HepG2 (cell line): ENCODE measurements at regions not wholly inside any gene's neighbourhood (a gene's known extent, or its start where the extent isn't known, plus 50 kb on each side); places are given as distances from the start of the nearest gene placed in this dataset.

ENCODE experiments used
- AKAP8 ChIP-seq: sonication (generic); formaldehyde crosslinking; IDR thresholded peaks from 2 replicates; pipeline ENCODE4 v1.5.1; 2020; ENCODE audit warnings: mild to moderate bottlenecking, missing genetic modification reagents
- ELF1 ChIP-seq: sonication (generic); formaldehyde crosslinking; IDR thresholded peaks from 2 replicates; pipeline ENCODE4 v1.4.0; 2020; ENCODE audit warnings: missing genetic modification reagents
- HDAC1 ChIP-seq: sonication (generic); formaldehyde crosslinking; IDR thresholded peaks from 2 replicates; pipeline ENCODE4 v1.5.1; 2020; ENCODE audit warnings: mild to moderate bottlenecking, missing genetic modification reagents
- KDM2A ChIP-seq: sonication (generic); formaldehyde crosslinking; IDR thresholded peaks from 2 replicates; pipeline ENCODE4 v1.4.0; 2020; ENCODE audit warnings: low read depth, missing genetic modification reagents, borderline replicate concordance
- PITX1 ChIP-seq: sonication (generic); formaldehyde crosslinking; IDR thresholded peaks from 2 replicates; pipeline ENCODE4 v1.5.1; 2020; ENCODE audit warnings: mild to moderate bottlenecking, missing genetic modification reagents
- RXRA ChIP-seq: sonication (generic); formaldehyde crosslinking; IDR thresholded peaks from 2 replicates; pipeline ENCODE4 v1.5.1; 2020; ENCODE audit warnings: missing genetic modification reagents
- SP4 ChIP-seq: sonication (generic); formaldehyde crosslinking; IDR thresholded peaks from 2 replicates; pipeline ENCODE4 v1.8.1; 2023; ENCODE audit warnings: mild to moderate bottlenecking, missing genetic modification reagents
- ZBTB3 ChIP-seq: sonication (generic); formaldehyde crosslinking; IDR thresholded peaks from 2 replicates; pipeline ENCODE4 v1.4.0; 2020; ENCODE audit warnings: low read depth, mild to moderate bottlenecking, moderate library complexity, missing genetic modification reagents, borderline replicate concordance
- ZIK1 ChIP-seq: sonication (generic); formaldehyde crosslinking; IDR thresholded peaks from 2 replicates; pipeline ENCODE4 v1.5.0; 2020; ENCODE audit warnings: mild to moderate bottlenecking, low read depth, missing genetic modification reagents, borderline replicate concordance
- ZMYM2 ChIP-seq: sonication (generic); formaldehyde crosslinking; IDR thresholded peaks from 2 replicates; pipeline ENCODE4 v1.8.0; 2022; ENCODE audit warnings: mild to moderate bottlenecking, missing genetic modification reagents
- ZNF121 ChIP-seq: sonication (generic); formaldehyde crosslinking; IDR thresholded peaks from 2 replicates; pipeline ENCODE4 v1.5.0; 2020; ENCODE audit warnings: mild to moderate bottlenecking, missing genetic modification reagents
- ZNF317 ChIP-seq: sonication (generic); formaldehyde crosslinking; IDR thresholded peaks from 2 replicates; pipeline ENCODE4 v1.5.0; 2020; ENCODE audit warnings: mild to moderate bottlenecking, missing genetic modification reagents
- ZNF343 ChIP-seq: sonication (generic); formaldehyde crosslinking; IDR thresholded peaks from 2 replicates; pipeline ENCODE4 v1.4.0; 2020; ENCODE audit warnings: mild to moderate bottlenecking, missing genetic modification reagents
- ZNF501 ChIP-seq: sonication (generic); formaldehyde crosslinking; IDR thresholded peaks from 2 replicates; pipeline ENCODE4 v1.5.1; 2020; ENCODE audit warnings: mild to moderate bottlenecking, moderate library complexity, missing genetic modification reagents
- ZNF556 ChIP-seq: sonication (generic); formaldehyde crosslinking; IDR thresholded peaks from 2 replicates; pipeline ENCODE4 v1.4.0; 2020; ENCODE audit warnings: mild to moderate bottlenecking, missing genetic modification reagents, borderline replicate concordance
- ZNF768 ChIP-seq: sonication (generic); formaldehyde crosslinking; IDR thresholded peaks from 2 replicates; pipeline ENCODE4 v1.4.0; 2020; ENCODE audit warnings: missing genetic modification reagents
- TF ChIP-seq, protein P1 (sequence below): sonication (generic); formaldehyde crosslinking; IDR thresholded peaks from 2 replicates; pipeline ENCODE4 v1.5.1; 2020; ENCODE audit warnings: missing genetic modification reagents, mild to moderate bottlenecking, borderline replicate concordance
- TF ChIP-seq, protein P2 (sequence below): sonication (generic); formaldehyde crosslinking; IDR thresholded peaks from 2 replicates; pipeline ENCODE4 v1.4.0; 2020; ENCODE audit warnings: missing genetic modification reagents
- TF ChIP-seq, protein P3 (sequence below): sonication (generic); formaldehyde crosslinking; IDR thresholded peaks from 2 replicates; pipeline ENCODE4 v1.8.1; 2023; ENCODE audit warnings: mild to moderate bottlenecking, inconsistent platforms, moderate library complexity, missing genetic modification reagents, borderline replicate concordance
- TF ChIP-seq, protein P4 (sequence below): sonication (generic); formaldehyde crosslinking; IDR thresholded peaks from 2 replicates; pipeline ENCODE4 v1.4.0; 2020; ENCODE audit warnings: missing genetic modification reagents, borderline replicate concordance
- TF ChIP-seq, protein P5 (sequence below): sonication (generic); formaldehyde crosslinking; IDR thresholded peaks from 2 replicates; pipeline ENCODE4 v1.5.1; 2020; ENCODE audit warnings: missing genetic modification reagents, mild to moderate bottlenecking, borderline replicate concordance

DNA sequence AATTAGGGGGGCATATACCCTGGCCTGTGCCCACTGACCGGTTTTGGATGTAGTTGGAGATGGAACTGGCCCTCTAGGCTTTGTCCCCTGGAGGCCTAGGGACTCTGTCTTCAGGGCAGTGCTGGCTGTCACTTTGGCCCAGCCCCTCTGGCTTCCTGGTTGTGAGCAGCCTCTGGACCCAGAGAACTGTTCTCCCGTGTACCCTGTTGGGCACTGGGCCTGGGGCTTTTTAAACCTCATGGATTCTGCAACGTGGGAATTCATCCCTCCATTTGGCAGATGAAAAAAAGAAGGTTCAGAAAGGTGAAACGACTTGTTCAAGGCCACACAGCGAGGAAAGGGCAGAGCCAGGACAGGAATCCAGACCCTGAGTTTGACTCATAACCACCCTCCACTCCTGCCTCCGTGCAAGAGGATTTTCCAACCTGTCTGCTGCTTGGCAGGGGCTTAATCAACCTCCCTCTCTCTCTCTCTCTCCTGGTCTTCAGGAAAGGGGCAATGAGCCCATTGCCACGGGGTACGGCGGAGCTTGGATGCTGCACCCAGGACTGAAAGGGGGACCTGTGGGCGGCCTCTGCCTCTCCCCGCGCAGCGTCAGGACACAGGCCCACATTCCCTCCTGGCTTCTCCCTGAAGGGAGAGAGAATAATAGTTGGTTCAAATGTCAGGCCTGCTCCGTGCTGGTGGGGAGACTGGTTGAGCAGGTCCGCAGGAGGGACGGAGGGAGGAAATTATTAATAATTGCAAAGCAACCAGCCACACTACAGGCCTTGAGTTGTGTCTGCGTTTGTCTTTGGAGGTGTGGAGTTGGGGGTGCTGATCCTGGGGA is 56.0 kb downstream of the CEBPB start (continued):
- TF ChIP-seq SP4 (CRISPR knock-in tag): no peak
- TF ChIP-seq, protein P1, sequence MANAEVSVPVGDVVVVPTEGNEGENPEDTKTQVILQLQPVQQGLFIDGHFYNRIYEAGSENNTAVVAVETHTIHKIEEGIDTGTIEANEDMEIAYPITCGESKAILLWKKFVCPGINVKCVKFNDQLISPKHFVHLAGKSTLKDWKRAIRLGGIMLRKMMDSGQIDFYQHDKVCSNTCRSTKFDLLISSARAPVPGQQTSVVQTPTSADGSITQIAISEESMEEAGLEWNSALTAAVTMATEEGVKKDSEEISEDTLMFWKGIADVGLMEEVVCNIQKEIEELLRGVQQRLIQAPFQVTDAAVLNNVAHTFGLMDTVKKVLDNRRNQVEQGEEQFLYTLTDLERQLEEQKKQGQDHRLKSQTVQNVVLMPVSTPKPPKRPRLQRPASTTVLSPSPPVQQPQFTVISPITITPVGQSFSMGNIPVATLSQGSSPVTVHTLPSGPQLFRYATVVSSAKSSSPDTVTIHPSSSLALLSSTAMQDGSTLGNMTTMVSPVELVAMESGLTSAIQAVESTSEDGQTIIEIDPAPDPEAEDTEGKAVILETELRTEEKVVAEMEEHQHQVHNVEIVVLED (CRISPR knock-in tag): 0 out of 2 replicates have a peak, but pooled peaks have one; percentile 9
- peak; percentile 69 for TF ChIP-seq ELF1 (CRISPR knock-in tag)
- peak; percentile 16; the same call in 1 of the 2 replicates for TF ChIP-seq ZNF501 (CRISPR knock-in tag)
- peak; percentile 54; the same call in 1 of the 2 replicates for TF ChIP-seq ZMYM2 (CRISPR knock-in tag)
- no peak for TF ChIP-seq ZNF317 (CRISPR knock-in tag)
- peak; percentile 99 for TF ChIP-seq ZNF121 (CRISPR knock-in tag)
- no peak for TF ChIP-seq ZBTB3 (CRISPR knock-in tag)
- TF ChIP-seq ZNF556 (CRISPR knock-in tag): 0 out of 2 replicates have a peak, but pooled peaks have one; percentile 6
- 0 out of 2 replicates have a peak, but pooled peaks have one; percentile 11 for TF ChIP-seq PITX1 (CRISPR knock-in tag)
- 0 out of 2 replicates have a peak, but pooled peaks have one; percentile 21 for TF ChIP-seq KDM2A (CRISPR knock-in tag)
- 0 out of 2 replicates have a peak, but pooled peaks have one; percentile 41 for TF ChIP-seq HDAC1 (CRISPR knock-in tag)
- TF ChIP-seq, protein P2, sequence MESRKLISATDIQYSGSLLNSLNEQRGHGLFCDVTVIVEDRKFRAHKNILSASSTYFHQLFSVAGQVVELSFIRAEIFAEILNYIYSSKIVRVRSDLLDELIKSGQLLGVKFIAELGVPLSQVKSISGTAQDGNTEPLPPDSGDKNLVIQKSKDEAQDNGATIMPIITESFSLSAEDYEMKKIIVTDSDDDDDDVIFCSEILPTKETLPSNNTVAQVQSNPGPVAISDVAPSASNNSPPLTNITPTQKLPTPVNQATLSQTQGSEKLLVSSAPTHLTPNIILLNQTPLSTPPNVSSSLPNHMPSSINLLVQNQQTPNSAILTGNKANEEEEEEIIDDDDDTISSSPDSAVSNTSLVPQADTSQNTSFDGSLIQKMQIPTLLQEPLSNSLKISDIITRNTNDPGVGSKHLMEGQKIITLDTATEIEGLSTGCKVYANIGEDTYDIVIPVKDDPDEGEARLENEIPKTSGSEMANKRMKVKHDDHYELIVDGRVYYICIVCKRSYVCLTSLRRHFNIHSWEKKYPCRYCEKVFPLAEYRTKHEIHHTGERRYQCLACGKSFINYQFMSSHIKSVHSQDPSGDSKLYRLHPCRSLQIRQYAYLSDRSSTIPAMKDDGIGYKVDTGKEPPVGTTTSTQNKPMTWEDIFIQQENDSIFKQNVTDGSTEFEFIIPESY (CRISPR knock-in tag): 0 out of 2 replicates have a peak, but pooled peaks have one; percentile 6
- peak; percentile 91 for TF ChIP-seq ZNF768 (CRISPR knock-in tag)
- TF ChIP-seq ZIK1 (CRISPR knock-in tag): no peak
- TF ChIP-seq AKAP8 (CRISPR knock-in tag): 0 out of 2 replicates have a peak, but pooled peaks have one; percentile 11
- TF ChIP-seq, protein P3, sequence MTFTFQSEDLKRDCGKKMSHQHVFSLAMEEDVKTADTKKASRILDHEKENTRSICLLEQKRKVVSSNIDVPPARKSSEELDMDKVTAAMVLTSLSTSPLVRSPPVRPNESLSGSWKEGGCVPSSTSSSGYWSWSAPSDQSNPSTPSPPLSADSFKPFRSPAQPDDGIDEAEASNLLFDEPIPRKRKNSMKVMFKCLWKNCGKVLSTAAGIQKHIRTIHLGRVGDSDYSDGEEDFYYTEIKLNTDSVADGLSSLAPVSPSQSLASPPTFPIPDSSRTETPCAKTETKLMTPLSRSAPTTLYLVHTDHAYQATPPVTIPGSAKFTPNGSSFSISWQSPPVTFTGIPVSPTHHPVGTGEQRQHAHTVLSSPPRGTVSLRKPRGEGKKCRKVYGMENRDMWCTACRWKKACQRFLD (CRISPR knock-in tag): no peak
- TF ChIP-seq RXRA (CRISPR knock-in tag): peak; percentile 35; the same call in 1 of the 2 replicates
- TF ChIP-seq, protein P4, sequence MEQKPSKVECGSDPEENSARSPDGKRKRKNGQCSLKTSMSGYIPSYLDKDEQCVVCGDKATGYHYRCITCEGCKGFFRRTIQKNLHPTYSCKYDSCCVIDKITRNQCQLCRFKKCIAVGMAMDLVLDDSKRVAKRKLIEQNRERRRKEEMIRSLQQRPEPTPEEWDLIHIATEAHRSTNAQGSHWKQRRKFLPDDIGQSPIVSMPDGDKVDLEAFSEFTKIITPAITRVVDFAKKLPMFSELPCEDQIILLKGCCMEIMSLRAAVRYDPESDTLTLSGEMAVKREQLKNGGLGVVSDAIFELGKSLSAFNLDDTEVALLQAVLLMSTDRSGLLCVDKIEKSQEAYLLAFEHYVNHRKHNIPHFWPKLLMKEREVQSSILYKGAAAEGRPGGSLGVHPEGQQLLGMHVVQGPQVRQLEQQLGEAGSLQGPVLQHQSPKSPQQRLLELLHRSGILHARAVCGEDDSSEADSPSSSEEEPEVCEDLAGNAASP: no peak
- TF ChIP-seq ZNF343 (CRISPR knock-in tag): no peak
- TF ChIP-seq, protein P5, sequence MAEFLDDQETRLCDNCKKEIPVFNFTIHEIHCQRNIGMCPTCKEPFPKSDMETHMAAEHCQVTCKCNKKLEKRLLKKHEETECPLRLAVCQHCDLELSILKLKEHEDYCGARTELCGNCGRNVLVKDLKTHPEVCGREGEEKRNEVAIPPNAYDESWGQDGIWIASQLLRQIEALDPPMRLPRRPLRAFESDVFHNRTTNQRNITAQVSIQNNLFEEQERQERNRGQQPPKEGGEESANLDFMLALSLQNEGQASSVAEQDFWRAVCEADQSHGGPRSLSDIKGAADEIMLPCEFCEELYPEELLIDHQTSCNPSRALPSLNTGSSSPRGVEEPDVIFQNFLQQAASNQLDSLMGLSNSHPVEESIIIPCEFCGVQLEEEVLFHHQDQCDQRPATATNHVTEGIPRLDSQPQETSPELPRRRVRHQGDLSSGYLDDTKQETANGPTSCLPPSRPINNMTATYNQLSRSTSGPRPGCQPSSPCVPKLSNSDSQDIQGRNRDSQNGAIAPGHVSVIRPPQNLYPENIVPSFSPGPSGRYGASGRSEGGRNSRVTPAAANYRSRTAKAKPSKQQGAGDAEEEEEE: no peak
